Adrenal gland (tissue), 9 donors: ENCODE measurements at regions not wholly inside any gene's neighbourhood (a gene's known extent, or its start where the extent isn't known, plus 50 kb on each side); places are given as distances from the start of the nearest gene placed in this dataset.

ENCODE experiments used
- DNase-seq, 7 donors: peaks; one replicate each; pipeline ENCODE4 v3.0.0-alpha.2; 2019 to 2020
- H3K27ac ChIP-seq, 5 donors: fragments of 200-600 bp; sonication (generic) in 4 of 5; 1 replicate in 3 of 5; 2 replicates in 2 of 5; pipeline versions ENCODE4 v1.5.1 to v1.8.0; 2016 to 2020; ENCODE audit warnings: mild to moderate bottlenecking in 1 of 5
- H3K27me3 ChIP-seq: fragments of 200-600 bp; 2 replicates; pipeline ENCODE4 v1.8.0; 2021
- H3K36me3 ChIP-seq, 2 donors: fragments of 200-600 bp; replicated peaks in 1 of 2; 1 replicate in 1 of 2; 2 replicates in 1 of 2; pipeline versions ENCODE4 v1.5.1 to v1.8.0; 2018 to 2022
- H3K4me1 ChIP-seq, 2 donors: fragments of 200-600 bp; replicated peaks in 1 of 2; 1 replicate in 1 of 2; 2 replicates in 1 of 2; pipeline versions ENCODE4 v1.5.1 to v1.8.0; 2018 to 2021
- H3K4me3 ChIP-seq, 4 donors: fragments of 200-600 bp; sonication (generic) in 3 of 4; one replicate each; pipeline ENCODE4 v1.5.1; 2016 to 2018
- H3K9me3 ChIP-seq, 3 donors: fragments of 200-600 bp; sonication (generic) in 1 of 3; replicated peaks in 1 of 3; 1 replicate in 2 of 3; 2 replicates in 1 of 3; pipeline versions ENCODE4 v1.5.1 to v1.8.0; 2016 to 2021
- CTCF ChIP-seq, 6 experiments: fragments of 450-650 bp in 4 of 6; fragments of 200-600 bp in 2 of 6; sonication (generic) in 1 of 6; IDR thresholded peaks; 1 replicate in 5 of 6; 2 replicates in 1 of 6; pipeline versions ENCODE4 v1.5.1 to v1.8.0; 2016 to 2021; ENCODE audit warnings: antibody characterized with exemption in 6 of 6, mild to moderate bottlenecking in 2 of 6, moderate library complexity in 1 of 6
- POLR2A ChIP-seq, 2 donors: fragments of 450-650 bp; IDR thresholded peaks; one replicate each; pipeline ENCODE4 v1.6.1; 2017; ENCODE audit warnings: antibody characterized with exemption in 2 of 2, mild to moderate bottlenecking in 2 of 2, moderate library complexity in 1 of 2
- WGBS, 4 donors: extraction: QIAGEN DNeasy Blood & Tissue Kit in 2 of 4; methylation state at CpG; one replicate each; pipeline versions ENCODE4 v1.1.5 to v1.1.7; 2013 to 2017; 5-methylcytosine and 5-hydroxymethylcytosine counted together
- intact Hi-C, 2 donors: fragments of 100-400 bp; cut with DNase I; formaldehyde crosslinking; loops; one replicate each; pipeline versions ENCODE4 v1.14.1 to v1.15.0; 2022 to 2023
- donor health status: healthy with polysubstance abuse.
- donor health status: Bipolar disorder and iron deficiency.
- donor health status: DM: yes; HTN: yes; CAD: no.
- donor health status: DM: no; HTN: no; CAD: no.
- donor health status: DM: no; HTN: no; CAD: no.

GRCh38 chr2:176443946-176444345, 174.7 kb downstream of the MTX2 start:
- no peaks in the 10 kb centered on the region for H3K4me1 ChIP-seq
- no peak overlapping the region for H3K4me3 ChIP-seq
- H3K27ac ChIP-seq: no peak overlapping the region
- no peaks in the 10 kb centered on the region for H3K36me3 ChIP-seq
- H3K9me3 ChIP-seq: no peaks in the 10 kb centered on the region
- no peaks in the 10 kb centered on the region for H3K27me3 ChIP-seq
- intact Hi-C loops: no loop called here
- no peak for DNase-seq
- no peak for TF ChIP-seq CTCF (IDR thresholded peaks at IDR 0.05)
- no peak for TF ChIP-seq POLR2A (IDR thresholded peaks at IDR 0.05)
- WGBS, 4 donors: 64 to 74% (median 70%) methylated on average over 2 of the region's 2 CpGs

- H3K9me3 ChIP-seq: no peaks in the 10 kb centered on the region
- intact Hi-C loops: no loop called here
- no peaks in the 10 kb centered on the region for H3K27me3 ChIP-seq
- WGBS, 4 donors: 94 to 99% (median 97%) methylated on average over 4 of the region's 4 CpGs
- no peak overlapping the region for H3K27ac ChIP-seq
- no peaks in the 10 kb centered on the region for H3K4me1 ChIP-seq
- no peaks in the 10 kb centered on the region for H3K36me3 ChIP-seq
- DNase-seq: no peak
- no peak overlapping the region for H3K4me3 ChIP-seq
- TF ChIP-seq POLR2A (IDR thresholded peaks at IDR 0.05): no peak
- no peak for TF ChIP-seq CTCF (IDR thresholded peaks at IDR 0.05)
Measured at GRCh38 chr2:176445956-176446355, 176.7 kb downstream of the MTX2 start.

GRCh38 chr2:176446718-176447414, 177.6 kb downstream of the MTX2 start:
- WGBS, 4 donors: 65 to 80% (median 74%) methylated on average over 4 of the region's 4 CpGs
- TF ChIP-seq CTCF (IDR thresholded peaks at IDR 0.05): no peak
- TF ChIP-seq POLR2A (IDR thresholded peaks at IDR 0.05): no peak
- Histone ChIP-seq H3K27ac (no peak overlapping the region), H3K36me3 (no peaks in the 10 kb centered on the region), H3K4me3 (no peak overlapping the region), H3K9me3 (no peaks in the 10 kb centered on the region), H3K4me1 (no peaks in the 10 kb centered on the region), H3K27me3 (no peaks in the 10 kb centered on the region)
- no peak for DNase-seq
- intact Hi-C loops: no loop called here

GRCh38 chr2:176447616-176448015, 178.4 kb downstream of the MTX2 start:
- H3K4me3 ChIP-seq: no peak overlapping the region
- no peaks in the 10 kb centered on the region for H3K4me1 ChIP-seq
- H3K27ac ChIP-seq: no peak overlapping the region
- intact Hi-C loops: no loop called here
- H3K27me3 ChIP-seq: no peaks in the 10 kb centered on the region
- no peaks in the 10 kb centered on the region for H3K9me3 ChIP-seq
- WGBS, 4 donors: 96 to 100% (median 98%) methylated on average over 1 of the region's 1 CpG
- TF ChIP-seq CTCF (IDR thresholded peaks at IDR 0.05) (no peak), POLR2A (IDR thresholded peaks at IDR 0.05) (no peak)
- no peak for DNase-seq
- H3K36me3 ChIP-seq: no peaks in the 10 kb centered on the region
